Testis (tissue), 2 donors: ENCODE measurements at regions not wholly inside any gene's neighbourhood (a gene's known extent, or its start where the extent isn't known, plus 50 kb on each side); places are given as distances from the start of the nearest gene placed in this dataset.

Experiments
- POLR2A ChIP-seq: fragments of 450-650 bp; IDR thresholded peaks from one replicate; pipeline ENCODE4 v1.6.1; 2017; ENCODE audit warnings: antibody characterized with exemption, mild to moderate bottlenecking, moderate library complexity
- TF ChIP-seq, protein P1 (sequence below), 3 experiments: fragments of 450-650 bp in 2 of 3; fragments of 200-600 bp in 1 of 3; sonication (generic) in 1 of 3; IDR thresholded peaks; one replicate each; pipeline ENCODE4 v1.5.1; 2016 to 2019; ENCODE audit warnings: antibody characterized with exemption in 3 of 3, mild to moderate bottlenecking in 2 of 3, moderate library complexity in 1 of 3

DNA sequence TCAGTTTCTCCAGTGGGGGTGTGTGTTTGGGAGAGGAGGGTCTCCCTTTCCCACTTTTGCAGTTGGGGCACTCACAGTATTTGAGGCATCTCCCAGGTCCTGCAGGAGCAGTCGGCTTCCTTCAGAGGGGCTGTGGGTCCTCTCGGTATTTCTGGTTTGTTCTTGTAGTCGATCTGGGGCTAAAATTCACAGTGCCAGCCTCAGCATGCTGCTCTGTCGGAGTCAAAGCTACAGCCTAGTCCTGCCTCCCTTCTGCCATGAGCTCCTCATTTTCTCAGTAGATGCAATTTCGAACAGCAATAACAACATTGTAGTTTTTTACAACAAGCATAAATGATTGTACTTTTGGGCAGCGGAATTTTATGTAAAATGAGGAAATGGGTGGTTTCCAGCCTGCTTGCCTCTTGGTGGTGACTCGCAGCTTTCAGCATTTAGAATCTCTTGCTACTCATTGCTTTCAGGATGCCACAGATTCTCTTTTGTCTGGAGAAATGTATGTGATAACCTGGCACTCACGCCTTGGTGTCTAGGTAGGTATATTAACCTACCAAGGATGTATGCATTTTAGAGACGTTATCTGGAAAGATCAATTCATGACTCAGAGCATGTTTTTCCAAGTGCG lies 82.4 kb upstream of the C21orf91 start:
- TF ChIP-seq, protein P1, sequence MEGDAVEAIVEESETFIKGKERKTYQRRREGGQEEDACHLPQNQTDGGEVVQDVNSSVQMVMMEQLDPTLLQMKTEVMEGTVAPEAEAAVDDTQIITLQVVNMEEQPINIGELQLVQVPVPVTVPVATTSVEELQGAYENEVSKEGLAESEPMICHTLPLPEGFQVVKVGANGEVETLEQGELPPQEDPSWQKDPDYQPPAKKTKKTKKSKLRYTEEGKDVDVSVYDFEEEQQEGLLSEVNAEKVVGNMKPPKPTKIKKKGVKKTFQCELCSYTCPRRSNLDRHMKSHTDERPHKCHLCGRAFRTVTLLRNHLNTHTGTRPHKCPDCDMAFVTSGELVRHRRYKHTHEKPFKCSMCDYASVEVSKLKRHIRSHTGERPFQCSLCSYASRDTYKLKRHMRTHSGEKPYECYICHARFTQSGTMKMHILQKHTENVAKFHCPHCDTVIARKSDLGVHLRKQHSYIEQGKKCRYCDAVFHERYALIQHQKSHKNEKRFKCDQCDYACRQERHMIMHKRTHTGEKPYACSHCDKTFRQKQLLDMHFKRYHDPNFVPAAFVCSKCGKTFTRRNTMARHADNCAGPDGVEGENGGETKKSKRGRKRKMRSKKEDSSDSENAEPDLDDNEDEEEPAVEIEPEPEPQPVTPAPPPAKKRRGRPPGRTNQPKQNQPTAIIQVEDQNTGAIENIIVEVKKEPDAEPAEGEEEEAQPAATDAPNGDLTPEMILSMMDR (IDR thresholded peaks at IDR 0.05), result no peak
- no peak for TF ChIP-seq POLR2A
